ENCODE measurements at regions not wholly inside any gene's neighbourhood (a gene's known extent, or its start where the extent isn't known, plus 50 kb on each side); places are given as distances from the start of the nearest gene placed in this dataset.

- Histone ChIP-seq H3K27ac (ENCODE audit: low read depth, low read length) (no peak overlapping the region), H3K9ac (ENCODE audit: extremely low read depth, low read length, poor library complexity, severe bottlenecking) (no peak overlapping the region), H3K36me3 (ENCODE audit: control insufficient read depth, insufficient read depth, low read length) (no peaks in the 10 kb centered on the region), H3K4me1 (ENCODE audit: control insufficient read depth, insufficient read depth, low read length) (no peaks in the 10 kb centered on the region), H3K4me3 (ENCODE audit: low read length) (no peak overlapping the region), H3K9me3 (ENCODE audit: control insufficient read depth, low read length) (no peaks in the 10 kb centered on the region), H3K27me3 (ENCODE audit: control insufficient read depth, insufficient read depth, low read length, poor library complexity, severe bottlenecking) (no peaks in the 10 kb centered on the region)
- H3K4me1 Mint-ChIP-seq: no peaks in the 10 kb centered on the region
- H3K27me3 Mint-ChIP-seq (ENCODE audit: insufficient read depth): peaks cover 35% of the 10 kb centered on the region
- 90 to 94% methylated on average over 2 to 3 of the region's 3 CpGs for WGBS, 2 experiments (ENCODE audit: insufficient coverage in 1 of 2, insufficient read length in 1 of 2)
- no peaks in the 10 kb centered on the region for H3K9me3 Mint-ChIP-seq
- H3K27ac Mint-ChIP-seq: no peak overlapping the region
- no peak for DNase-seq
- no peak for TF ChIP-seq CTCF (conservative IDR thresholded peaks at IDR 0.05)
- no peaks in the 10 kb centered on the region for H3K36me3 Mint-ChIP-seq (ENCODE audit: low read depth)
- H3K4me3 Mint-ChIP-seq: no peak overlapping the region
Observed at GRCh38 chr4:82139287-82139686, 234.5 kb downstream of the HNRNPD start.

GRCh38 chr4:82138374-82138773 is 235.4 kb downstream of the HNRNPD start:
- Mint-ChIP-seq H3K9me3 (no peaks in the 10 kb centered on the region), H3K4me3 (no peak overlapping the region)
- 67 to 70% methylated on average over 3 to 4 of the region's 4 CpGs for WGBS, 2 experiments (ENCODE audit: insufficient coverage in 1 of 2, insufficient read length in 1 of 2)

GRCh38 chr4:82136161-82136801 is 237.5 kb downstream of the HNRNPD start:
- 89 to 100% methylated on average over 1 to 2 of the region's 2 CpGs for WGBS, 2 experiments (ENCODE audit: insufficient coverage in 1 of 2, insufficient read length in 1 of 2)
- Histone ChIP-seq H3K4me1 (ENCODE audit: control insufficient read depth, insufficient read depth, low read length) (no peaks in the 10 kb centered on the region), H3K9ac (ENCODE audit: extremely low read depth, low read length, poor library complexity, severe bottlenecking) (no peak overlapping the region), H3K4me3 (ENCODE audit: low read length) (no peak overlapping the region), H3K27me3 (ENCODE audit: control insufficient read depth, insufficient read depth, low read length, poor library complexity, severe bottlenecking) (no peaks in the 10 kb centered on the region), H3K36me3 (ENCODE audit: control insufficient read depth, insufficient read depth, low read length) (no peaks in the 10 kb centered on the region), H3K9me3 (ENCODE audit: control insufficient read depth, low read length) (no peaks in the 10 kb centered on the region), H3K27ac (ENCODE audit: low read depth, low read length) (no peak overlapping the region)
- no peak for DNase-seq
- H3K27me3 Mint-ChIP-seq (ENCODE audit: insufficient read depth): peaks cover 38% of the 10 kb centered on the region
- no peak overlapping the region for H3K4me3 Mint-ChIP-seq
- no peaks in the 10 kb centered on the region for H3K36me3 Mint-ChIP-seq (ENCODE audit: low read depth)
- H3K4me1 Mint-ChIP-seq: no peaks in the 10 kb centered on the region
- no peaks in the 10 kb centered on the region for H3K9me3 Mint-ChIP-seq
- TF ChIP-seq CTCF (conservative IDR thresholded peaks at IDR 0.05): no peak
- no peak overlapping the region for H3K27ac Mint-ChIP-seq

More at GRCh38 chr4:82138374-82138773, 235.4 kb downstream of the HNRNPD start:
- Histone ChIP-seq H3K36me3 (ENCODE audit: control insufficient read depth, insufficient read depth, low read length) (no peaks in the 10 kb centered on the region), H3K9ac (ENCODE audit: extremely low read depth, low read length, poor library complexity, severe bottlenecking) (no peak overlapping the region), H3K4me3 (ENCODE audit: low read length) (no peak overlapping the region), H3K4me1 (ENCODE audit: control insufficient read depth, insufficient read depth, low read length) (no peaks in the 10 kb centered on the region), H3K9me3 (ENCODE audit: control insufficient read depth, low read length) (no peaks in the 10 kb centered on the region), H3K27ac (ENCODE audit: low read depth, low read length) (no peak overlapping the region), H3K27me3 (ENCODE audit: control insufficient read depth, insufficient read depth, low read length, poor library complexity, severe bottlenecking) (no peaks in the 10 kb centered on the region)
- Mint-ChIP-seq H3K4me1 (no peaks in the 10 kb centered on the region), H3K27ac (no peak overlapping the region), H3K27me3 (ENCODE audit: insufficient read depth) (peaks cover 38% of the 10 kb centered on the region), H3K36me3 (ENCODE audit: low read depth) (no peaks in the 10 kb centered on the region)
- no peak for TF ChIP-seq CTCF (conservative IDR thresholded peaks at IDR 0.05)
- no peak for DNase-seq
